CD1c-positive myeloid dendritic cell (primary cell): ENCODE measurements at regions not wholly inside any gene's neighbourhood (a gene's known extent, or its start where the extent isn't known, plus 50 kb on each side); places are given as distances from the start of the nearest gene placed in this dataset.

Source experiments
- DNase-seq: peaks from one replicate; pipeline ENCODE4 v3.0.0-alpha.2; 2016; ENCODE audit errors: extremely low spot score

DNA sequence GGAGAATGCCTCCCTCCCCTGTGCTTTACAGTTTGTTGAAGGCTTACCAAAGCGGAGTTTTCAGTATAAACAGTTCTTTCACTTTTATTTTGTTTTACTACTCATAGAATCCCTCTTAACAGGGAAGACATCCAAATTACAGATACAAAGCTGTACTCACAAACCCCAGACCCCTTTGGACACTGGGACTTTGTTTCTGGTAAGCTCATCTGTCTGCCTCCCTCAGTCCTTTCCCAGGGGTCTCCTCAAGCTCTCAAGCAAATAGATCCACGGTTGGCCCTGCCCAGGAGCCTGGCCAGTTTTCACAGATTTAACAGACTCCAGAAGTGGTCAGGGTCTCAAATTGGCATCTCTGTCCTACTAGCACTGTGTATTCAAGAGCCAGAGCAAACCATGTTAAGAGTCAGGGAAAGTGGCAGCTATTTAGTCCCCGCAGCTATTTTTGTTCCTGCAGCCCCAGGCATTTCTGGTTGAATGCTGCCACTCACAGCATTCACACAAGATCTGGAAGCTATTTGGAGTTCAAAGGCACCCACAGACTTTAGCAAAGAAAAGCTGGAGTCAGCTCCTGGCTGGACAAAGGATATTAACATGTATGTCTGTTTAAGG is 54.2 kb downstream of the TMEM100 start:
- no peak for DNase-seq

DNA sequence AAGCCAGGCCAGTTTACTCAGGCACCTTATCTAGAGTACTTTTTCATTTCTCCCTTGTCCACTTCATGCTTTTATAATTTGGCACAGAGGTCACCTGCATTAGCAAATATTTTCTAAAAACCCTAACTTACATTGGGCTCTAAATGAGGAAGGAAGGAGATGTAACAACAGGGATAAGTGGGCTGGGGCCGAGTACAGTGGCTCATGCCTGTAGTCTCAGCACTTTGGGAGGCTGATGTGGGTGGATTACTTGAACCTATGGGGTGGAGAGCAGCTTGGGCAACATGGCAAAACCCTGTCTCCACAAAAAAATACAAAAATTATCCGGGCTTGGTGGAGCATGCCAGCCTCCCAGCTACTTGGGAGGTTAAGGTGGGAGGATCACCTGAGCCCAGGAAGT is 55.9 kb downstream of the TMEM100 start:
- peak; percentile 47 for DNase-seq

DNA sequence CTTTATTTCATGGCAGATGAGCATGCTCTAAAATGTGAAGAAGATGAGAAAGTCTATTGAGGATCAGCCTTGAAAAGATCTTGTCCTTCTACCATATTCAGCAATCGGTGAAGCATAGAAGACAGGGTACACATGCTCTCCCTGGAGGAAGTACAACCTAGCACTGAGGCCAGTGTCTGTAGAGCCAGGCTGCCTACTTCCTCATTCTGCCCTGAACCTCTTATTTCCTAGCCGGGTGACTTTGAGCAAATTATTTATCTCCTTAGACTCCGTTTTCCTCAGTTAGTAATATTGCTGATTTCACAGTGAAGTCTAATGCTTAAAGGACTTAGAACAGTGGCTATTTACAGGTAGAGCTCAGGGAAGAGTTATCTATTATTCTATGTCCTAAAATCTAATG is 58.4 kb downstream of the TMEM100 start:
- DNase-seq: peak; percentile 71

DNA sequence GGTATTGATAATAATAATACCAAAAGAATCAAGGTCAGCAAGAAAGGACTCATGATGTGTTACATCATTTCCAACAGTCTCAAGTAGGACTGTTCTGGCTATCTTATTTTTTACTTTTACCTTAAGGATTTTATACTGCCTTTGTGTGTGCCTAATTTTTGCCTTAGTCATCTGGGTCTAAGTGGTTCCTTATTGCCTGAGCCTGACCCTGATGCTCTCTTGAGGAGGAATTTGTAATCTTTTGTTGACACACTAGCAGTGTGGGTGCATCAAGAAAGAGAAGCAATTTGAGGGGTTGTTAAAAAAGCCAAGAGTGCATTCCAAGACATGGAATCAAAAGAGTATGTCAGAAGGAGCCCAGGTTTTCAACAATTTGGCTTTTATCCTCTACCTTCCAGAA is 59.3 kb downstream of the TMEM100 start:
- peak; percentile 53 for DNase-seq

DNA sequence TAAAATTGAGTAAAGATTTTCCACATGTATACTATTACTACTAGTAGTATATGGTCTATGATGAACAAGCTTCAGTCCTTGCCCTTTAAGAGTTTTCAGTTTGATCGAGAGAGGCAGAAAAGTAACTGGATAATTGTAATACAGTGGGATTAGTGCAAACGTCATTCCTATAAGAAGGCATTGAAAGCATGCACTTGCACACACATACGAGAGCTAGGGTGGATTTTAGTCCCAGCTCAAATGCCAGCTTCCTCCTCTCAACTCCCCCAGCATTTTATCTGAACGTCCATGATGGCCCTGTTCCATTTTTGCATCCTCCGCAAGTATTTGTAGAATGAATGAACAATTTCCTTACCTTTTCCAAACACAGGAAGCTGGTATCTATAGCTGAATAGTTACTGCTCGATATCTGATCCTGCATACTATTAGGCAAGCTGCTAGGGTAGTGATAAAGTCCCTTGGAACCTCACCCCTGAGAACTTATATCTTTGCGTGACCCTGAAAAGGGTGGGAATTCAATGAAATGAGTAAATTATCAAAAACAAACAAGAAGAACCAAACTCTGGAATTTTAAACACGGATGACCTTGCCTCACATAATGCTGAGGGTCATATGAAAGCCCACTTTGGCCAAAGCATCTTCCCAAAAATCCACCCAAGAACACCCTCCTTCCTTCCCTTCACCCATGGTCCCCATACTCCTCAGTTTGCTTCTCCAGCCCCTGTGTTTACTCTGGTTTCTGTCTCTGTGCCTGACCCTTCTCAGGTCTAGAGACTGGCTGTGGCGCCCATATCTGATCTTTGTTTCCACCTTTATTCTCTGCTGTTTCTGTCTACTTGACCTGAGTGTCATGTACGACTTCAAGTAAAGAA is 60.5 kb downstream of the TMEM100 start:
- DNase-seq: no peak

DNA sequence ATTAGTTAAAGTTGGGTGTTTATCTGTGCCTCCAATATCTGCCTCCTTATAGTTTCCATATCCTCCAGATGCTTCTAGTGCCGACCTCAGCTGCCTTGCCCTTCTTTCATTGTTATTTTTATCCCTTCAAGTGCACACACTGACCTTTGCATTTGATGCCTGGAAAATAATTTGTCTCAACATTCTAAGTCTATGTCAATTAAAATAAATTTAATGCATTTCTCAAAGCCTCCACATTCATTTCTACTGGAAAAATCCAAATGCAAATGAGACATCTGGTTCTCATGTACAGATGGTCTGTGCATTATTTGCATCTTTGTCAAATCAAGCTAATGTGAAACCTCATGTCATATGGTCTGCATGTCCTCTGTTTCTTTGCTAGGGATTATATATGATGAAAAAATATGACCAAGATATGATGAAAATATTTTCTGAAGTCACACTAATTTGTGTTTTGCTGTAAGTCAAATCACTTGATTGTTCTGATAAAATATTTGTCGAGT is 61.4 kb downstream of the TMEM100 start:
- DNase-seq: no peak

DNA sequence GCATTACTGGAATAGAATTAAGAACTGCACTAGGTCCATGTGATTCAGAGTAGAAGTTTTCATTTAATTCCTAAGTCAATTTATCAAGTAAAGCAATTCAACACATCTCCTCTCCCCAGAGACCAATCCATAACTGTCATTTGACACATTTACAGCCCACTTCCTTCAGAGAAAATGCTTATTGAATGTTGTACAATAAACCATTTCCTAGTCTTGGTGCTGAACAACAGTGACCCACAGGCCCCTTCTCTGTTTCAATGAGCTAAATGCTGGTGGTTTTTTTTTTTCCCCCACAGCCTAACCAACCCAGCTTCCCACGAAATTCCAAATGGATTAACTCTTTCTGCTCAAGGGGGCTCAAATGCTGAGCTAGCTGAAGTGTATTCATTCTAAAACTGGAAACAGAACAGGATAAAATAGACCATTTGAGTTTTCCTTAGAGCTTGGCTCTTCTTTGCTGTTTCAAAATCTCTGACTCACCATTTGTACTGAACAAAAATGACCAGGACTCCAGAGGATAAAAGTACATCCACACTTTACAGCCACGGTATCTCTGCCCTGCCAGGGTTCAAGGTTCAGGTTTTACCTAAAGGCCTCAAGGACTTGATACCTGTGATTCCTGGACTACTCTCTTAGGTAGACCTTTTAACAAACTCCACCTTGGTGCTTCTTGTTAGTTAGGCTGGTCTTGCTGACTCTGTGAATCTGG is 62.3 kb downstream of the TMEM100 start:
- no peak for DNase-seq

DNA sequence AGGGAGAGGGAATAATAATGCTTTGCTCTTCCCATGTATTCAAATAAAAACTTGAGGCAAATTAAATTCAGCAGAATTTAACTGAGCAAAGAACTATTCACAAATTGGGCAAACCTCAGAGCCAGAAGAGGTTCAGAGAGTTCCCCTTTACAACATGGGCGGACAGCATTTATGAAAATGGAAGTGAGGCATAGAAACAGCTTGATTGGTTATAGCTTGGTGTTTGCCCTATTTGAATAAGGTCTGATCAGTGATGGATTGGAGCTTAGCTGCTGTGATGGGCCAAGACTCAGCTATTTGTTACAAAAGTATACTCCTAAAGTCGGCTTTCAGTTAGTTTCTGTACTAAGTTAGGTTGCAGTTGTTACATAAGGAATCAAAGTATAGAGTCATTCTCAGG is 63.0 kb downstream of the TMEM100 start:
- peak; percentile 17 for DNase-seq

DNA sequence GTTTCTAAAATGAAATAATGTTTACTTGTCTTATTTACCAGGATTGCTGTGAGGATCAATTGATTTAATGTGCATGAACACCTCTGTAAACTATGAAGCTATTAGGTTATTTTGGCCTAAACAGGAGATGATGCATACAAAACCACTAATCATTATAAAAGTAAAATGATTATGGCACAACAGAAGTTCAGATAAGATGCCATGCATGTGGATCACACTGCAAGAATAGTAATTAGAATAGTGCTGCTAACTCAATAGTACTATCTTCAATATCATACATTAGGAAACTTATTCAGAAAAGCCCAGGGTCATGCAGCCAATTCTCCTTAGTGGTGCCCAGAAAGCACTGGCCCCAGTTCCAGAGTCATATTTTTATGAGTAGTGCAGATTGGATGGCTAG is 66.9 kb downstream of the TMEM100 start:
- no peak for DNase-seq

DNA sequence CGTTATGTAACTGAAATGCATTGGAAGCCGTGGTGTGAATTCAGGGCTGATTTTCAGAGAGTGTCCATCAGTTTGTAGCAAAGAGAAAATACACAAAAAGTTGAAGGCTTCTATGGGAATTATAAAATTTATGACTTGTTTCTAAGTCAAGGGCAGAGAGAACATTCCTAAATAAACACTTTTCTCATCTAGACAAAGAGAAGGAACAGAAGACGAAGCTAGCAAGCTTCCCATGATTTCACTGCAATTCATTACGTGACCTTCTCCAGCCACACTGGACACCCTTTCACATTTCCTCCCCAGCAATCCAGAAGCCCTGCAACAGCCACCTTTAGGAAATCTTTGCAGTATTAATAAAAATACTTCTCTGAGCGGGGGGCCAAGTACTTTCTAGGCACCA is 67.8 kb downstream of the TMEM100 start:
- DNase-seq: no peak

DNA sequence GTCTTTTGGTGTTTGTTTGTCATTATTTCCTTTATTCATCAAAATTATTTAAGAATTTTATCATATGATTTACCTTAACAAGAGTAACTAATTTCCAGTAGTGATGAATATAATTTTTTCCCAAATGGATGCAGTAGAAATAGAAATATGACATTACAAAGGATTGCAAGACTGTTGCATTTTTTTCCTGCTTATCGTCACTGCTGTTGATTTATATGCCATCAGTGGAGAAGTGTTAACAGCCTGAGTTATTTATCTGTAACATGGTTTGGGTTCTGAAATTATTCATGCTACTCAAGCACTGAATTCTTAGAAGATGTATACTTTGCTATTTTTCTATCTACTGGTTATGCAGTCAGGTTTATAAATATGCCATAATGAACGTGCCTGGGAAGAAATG is 68.6 kb downstream of the TMEM100 start:
- DNase-seq: no peak

DNA sequence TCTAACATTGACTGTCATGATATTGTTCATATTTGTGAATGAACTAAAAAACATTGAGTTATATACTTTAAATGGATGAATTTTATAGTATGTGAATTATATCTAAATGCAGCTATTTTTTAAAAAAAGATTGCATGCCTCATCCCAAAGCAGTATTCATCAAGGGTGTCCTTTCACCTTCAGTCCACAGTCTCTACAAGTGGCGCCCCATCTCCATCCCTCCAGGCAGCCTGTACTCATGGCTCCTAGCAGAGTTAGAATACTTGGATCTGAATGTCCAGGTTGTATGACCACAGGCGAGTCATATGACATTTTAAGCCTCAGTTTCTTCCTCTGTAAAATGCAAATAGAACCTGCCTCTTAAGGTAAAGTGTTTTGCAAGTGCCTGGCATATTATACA is 69.8 kb downstream of the TMEM100 start:
- DNase-seq: no peak

DNA sequence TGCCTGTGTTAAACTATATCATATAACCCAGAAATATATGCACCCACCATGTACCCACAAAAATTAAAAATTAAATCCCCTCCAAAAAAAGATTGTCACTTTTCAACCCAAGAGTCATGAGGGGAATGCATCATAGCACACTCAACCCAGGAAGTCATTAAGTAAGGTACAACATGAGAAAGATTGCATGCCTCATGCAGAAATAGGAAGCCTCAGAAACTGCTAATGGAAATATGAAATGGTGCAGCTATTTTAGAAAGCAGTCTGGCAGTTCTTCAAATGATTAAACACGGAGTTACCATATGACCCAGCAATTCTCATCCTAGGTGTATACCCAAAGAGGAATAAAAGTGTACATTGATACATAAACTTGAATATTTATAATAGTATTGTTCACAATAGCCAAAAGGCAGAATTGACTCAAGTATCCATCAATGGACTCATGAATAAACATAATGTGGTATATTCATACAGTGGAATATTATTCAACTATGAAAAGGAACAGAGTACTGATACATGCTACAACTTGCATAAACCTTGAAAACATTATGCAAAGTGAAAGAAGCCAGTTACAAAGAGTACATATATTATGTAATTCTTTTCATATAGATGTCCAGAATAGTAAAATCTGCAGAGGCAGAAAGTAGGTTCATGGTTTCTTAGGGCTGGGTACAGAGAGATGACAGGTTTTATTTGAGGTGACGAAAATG is 70.4 kb downstream of the TMEM100 start:
- DNase-seq: no peak

DNA sequence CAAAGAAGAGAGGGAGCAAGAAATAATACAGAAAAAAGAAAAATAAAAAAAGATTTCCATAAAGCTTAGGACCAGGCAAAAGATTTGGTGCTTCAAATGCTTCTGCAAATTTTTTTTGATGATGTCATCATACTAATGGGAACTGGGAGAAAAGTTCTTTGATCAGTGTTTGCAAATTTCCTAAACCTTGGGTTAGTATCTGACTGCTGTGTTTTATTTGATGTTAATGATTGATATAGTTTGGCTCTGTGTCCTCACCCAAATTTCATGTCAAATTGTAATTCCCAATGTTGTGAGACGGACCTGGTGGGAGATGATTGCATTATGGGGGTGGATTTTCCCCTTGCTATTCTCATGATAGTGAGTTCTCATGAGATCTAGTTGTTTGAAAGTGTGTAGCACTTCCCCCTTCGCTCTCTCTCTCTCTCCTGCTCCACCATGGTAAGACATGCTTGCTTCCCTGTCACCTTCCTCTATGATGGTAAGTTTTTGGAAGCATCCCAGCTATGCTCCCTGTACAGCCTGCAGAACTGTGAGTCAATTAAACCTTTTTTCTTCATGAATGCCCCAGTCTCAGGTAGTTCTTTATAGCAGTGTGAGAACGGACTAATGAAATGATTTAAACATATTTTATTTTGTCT is 72.6 kb downstream of the TMEM100 start:
- DNase-seq: peak; percentile 41

DNA sequence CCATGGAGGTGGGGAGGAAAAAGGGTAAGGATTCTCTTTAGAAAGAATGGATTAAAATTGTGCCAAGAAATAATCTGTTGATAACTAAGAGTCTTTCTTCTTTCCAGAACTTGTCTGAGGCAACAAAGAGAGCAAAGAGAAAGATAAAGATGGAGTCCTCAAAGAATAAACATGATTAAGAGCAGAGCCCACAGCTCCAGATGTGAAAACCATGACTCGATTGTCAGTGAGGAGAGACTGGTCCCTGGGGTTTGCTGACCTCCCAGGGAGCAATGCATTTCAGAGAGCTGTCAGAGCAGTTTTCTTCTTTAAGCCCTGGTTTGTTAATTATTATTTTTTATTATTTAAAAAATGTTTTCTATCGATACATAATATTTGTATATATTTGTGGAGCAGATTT is 74.6 kb downstream of the TMEM100 start:
- DNase-seq: no peak

DNA sequence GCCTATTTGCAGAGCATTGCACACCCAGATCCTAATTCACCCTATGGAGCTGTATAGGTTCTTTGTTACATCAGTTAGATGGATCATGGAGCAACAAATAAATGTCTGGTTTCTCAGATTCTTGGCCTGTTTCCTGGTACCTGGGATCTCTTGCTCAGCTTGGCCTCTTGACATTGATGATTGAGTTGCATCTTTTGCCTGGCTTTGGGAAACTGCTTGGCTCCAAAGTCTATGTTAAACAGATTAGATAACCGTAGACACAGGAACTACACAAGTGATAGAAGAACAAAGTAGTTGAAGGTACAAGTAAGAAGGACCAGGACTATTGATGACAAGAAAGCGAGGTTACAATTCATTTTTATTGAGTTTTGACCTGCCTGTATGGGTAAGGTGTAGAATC is 77.3 kb downstream of the TMEM100 start:
- DNase-seq: no peak

DNA sequence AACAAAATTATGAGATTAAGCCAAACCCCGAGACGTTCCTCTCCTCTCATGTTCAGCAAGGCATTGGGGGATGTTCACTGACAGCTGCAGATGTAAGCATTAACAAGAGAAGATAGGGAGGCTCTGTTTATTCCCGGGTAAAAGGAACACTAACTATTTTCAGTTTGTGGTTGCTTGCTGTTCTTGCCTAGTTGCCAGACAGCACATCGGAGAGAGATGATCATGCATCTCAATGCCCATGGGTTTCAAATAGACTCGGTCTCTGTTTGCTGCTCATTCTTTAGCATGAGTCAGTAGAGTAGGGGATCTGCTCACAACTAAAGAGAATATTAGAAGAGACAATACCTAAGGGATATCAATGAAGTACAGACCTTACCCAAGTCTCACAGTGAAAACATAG is 78.3 kb downstream of the TMEM100 start:
- DNase-seq: no peak

DNA sequence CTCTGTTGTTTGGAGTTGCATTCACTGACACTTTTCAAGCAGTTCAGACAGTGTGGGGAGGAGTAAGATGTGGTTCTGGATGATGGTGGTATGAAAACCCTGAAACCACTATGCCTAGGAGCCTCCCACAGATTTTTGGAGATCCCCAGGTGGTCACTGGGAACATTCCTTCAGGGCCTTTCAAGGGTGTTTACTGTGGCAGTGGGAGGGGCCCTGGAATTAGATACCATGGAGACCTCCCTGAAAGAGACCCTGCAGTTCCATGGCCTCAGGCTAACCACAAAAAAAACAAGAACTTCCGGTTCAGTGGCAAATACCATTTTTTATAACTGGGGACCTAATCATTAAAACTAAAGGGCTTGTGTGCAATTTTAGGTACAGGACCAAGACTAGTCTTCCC is 79.9 kb downstream of the TMEM100 start:
- DNase-seq: no peak

DNA sequence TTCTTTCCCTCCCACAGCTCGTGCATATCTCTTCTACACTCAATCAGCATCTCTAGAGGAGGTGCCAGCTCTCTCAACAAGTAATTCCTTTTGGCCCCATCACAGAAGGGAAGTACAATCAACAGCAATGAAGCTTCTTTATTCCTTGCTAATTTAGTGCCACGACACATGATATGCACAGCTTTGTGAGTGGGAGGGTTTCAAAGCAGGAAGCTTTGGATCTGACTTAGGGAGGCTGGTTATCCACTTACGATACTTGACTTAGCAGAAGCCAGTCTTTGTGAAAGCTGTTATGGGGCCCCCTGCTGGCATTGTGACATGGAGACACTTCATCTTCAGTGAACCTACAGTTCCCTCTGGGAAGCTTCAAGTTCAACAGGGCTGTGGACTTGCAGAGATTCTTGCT is 81.0 kb downstream of the TMEM100 start:
- peak; percentile 85 for DNase-seq

DNA sequence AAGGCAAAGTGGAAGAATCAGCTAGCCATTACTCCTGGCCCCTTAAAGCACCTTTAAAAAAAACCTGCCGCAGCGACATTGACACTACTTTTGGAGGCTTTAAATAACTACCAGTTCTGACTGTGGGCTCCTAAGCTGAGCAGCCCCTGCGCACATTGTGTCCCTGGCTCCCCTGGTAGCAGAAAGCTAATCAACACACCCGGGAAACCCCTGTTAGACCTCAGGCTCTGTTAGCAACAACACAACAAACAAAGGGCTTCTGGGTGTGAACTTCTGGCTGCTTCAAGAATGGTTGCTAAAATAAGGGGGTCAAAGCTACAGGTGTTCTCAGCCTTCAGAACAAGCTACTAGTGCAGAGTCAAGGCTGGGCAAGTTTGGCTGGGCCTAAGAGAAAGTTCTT is 83.6 kb downstream of the TMEM100 start:
- no peak for DNase-seq

DNA sequence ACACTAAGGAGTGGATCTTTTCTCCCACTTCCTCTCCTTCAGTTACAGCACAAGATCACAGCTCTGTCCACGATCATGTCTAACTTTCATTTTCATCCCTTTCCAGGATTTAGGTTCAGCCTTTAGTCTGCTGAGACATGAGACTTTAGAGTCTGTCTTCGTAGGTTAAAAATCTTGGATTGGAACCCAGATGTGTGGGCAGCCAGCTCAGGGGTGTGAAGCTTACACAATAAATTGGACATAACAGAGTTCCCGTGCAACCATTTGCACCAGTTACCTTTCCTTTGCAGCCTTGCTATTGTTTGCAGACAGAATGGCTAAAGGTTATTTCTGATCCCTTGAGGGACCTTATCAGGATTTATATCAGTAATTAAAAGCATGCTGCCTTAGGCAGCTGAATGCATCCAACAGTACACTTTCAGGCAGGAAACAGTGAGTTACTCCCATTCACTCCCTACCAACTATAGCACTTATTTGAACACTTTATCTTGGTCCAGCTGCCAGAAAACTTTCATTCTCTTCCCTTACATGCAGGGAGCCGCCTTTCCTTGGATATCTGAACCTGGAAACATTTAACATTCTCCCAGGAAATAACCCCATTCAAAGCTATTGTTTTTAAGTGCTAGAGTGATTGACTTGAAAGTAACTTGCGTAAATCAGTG is 87.3 kb downstream of the TMEM100 start:
- DNase-seq: no peak
